K562 (cell line): ENCODE measurements at regions not wholly inside any gene's neighbourhood (a gene's known extent, or its start where the extent isn't known, plus 50 kb on each side); places are given as distances from the start of the nearest gene placed in this dataset.

Experiments
- ATAC-seq: fragments of 200-7000 bp; cut with Tn5 transposase; 3 replicates; pipeline ENCODE4 v1.9.1; 2020; ENCODE audit warnings: moderate library complexity
- BruUV-seq: library from RNA; stranded (reverse); fragments of 400-500 nt; replicated peaks from 2 replicates; lab custom pipeline; 2021; lab: Mats Ljungman, UMichigan
- CTCF ChIA-PET: fragments of 300-600 bp; formaldehyde crosslinking; extraction: SDS; loops from one replicate; lab custom pipeline; 2021; ENCODE audit warnings: low intra/inter-chr PET ratio; lab: Yijun Ruan, JAX
- POLR2A ChIA-PET: fragments of 300-600, 350-650 bp; sonication (Branson Sonifier 250); formaldehyde crosslinking; extraction: SDS; loops from one replicate; lab custom pipeline; 2021; ENCODE audit warnings: antibody characterized with exemption, inconsistent platforms; lab: Yijun Ruan, JAX
- DNase-seq, 4 experiments: peaks; one replicate each; pipeline versions ENCODE4 v3.0.0 to v3.0.0-alpha.2; 2011 to 2018; ENCODE audit warnings: low spot score in 3 of 4, mixed read lengths in 3 of 4; ENCODE audit errors: extremely low read depth in 1 of 4
- FAIRE-seq: peaks from 2 replicates; lab custom pipeline; 2011; peaks lifted over from hg19 to GRCh38; lab: Jason Lieb, UNC
- H2AFZ ChIP-seq: 2 replicates; pipeline ENCODE4 v1.6.0; 2011; ENCODE audit warnings: low read depth, low read length, control low read depth, inconsistent platforms
- H3K27ac ChIP-seq: fragments of 200-600 bp; 3 replicates; pipeline ENCODE4 v1.8.0; 2011; ENCODE audit warnings: low read depth, mild to moderate bottlenecking, control low read depth, inconsistent platforms, low read length, moderate library complexity, mixed read lengths; ENCODE audit errors: extremely low read depth
- H3K27me3 ChIP-seq, 2 experiments: fragments of 300-600 bp in 1 of 2; 2 replicates in 1 of 2; 3 replicates in 1 of 2; pipeline versions ENCODE4 v1.6.0 to v1.8.0; 2011; ENCODE audit warnings: inconsistent platforms in 2 of 2, low read length in 2 of 2, mild to moderate bottlenecking in 1 of 2, mixed read lengths in 1 of 2, moderate library complexity in 1 of 2; ENCODE audit not compliant: control insufficient read depth in 2 of 2, insufficient read depth in 2 of 2
- H3K36me3 ChIP-seq: fragments of 300-600 bp; 3 replicates; pipeline ENCODE4 v1.8.0; 2011; ENCODE audit warnings: mild to moderate bottlenecking, low read length, inconsistent platforms; ENCODE audit not compliant: control insufficient read depth, insufficient read depth
- H3K4me1 ChIP-seq, 2 experiments: fragments of 200-600 bp in 1 of 2; replicated peaks in 1 of 2; 2 replicates in 1 of 2; 3 replicates in 1 of 2; pipeline versions ENCODE4 v1.5.1 to v1.8.0; 2011; ENCODE audit warnings: inconsistent platforms in 2 of 2, low read length in 2 of 2, mild to moderate bottlenecking in 1 of 2, mixed read lengths in 1 of 2, moderate library complexity in 1 of 2; ENCODE audit not compliant: control insufficient read depth in 2 of 2, insufficient read depth in 2 of 2
- H3K4me2 ChIP-seq: 2 replicates; pipeline ENCODE4 v1.6.1; 2011; ENCODE audit warnings: low read length, control low read depth, inconsistent platforms, mixed read lengths; ENCODE audit not compliant: insufficient read depth
- H3K4me3 ChIP-seq: fragments of 200-600 bp; sonication (generic), shearing (Covaris generic); 2 replicates; pipeline ENCODE4 v1.5.1; 2016; ENCODE audit warnings: control low read depth, inconsistent platforms
- H3K79me2 ChIP-seq: fragments of 200-600 bp; 3 replicates; pipeline ENCODE4 v1.8.0; 2011; ENCODE audit warnings: low read length, inconsistent platforms; ENCODE audit not compliant: control insufficient read depth, insufficient read depth
- H3K9ac ChIP-seq, 2 experiments: 2 replicates each; pipeline versions ENCODE4 v1.6.0 to v1.6.1; 2011; ENCODE audit warnings: low read depth in 2 of 2, low read length in 2 of 2, control low read depth in 1 of 2, inconsistent platforms in 1 of 2, mild to moderate bottlenecking in 1 of 2, mixed read lengths in 1 of 2; ENCODE audit not compliant: insufficient read depth in 1 of 2
- H3K9me1 ChIP-seq: one replicate; pipeline ENCODE4 v1.6.0; 2011; ENCODE audit warnings: inconsistent platforms, mild to moderate bottlenecking, low read length, moderate library complexity; ENCODE audit not compliant: control insufficient read depth, insufficient read depth
- H3K9me3 ChIP-seq: replicated peaks from 2 replicates; pipeline ENCODE4 v1.5.1; 2011; ENCODE audit warnings: low read depth, low read length, inconsistent platforms; ENCODE audit not compliant: control insufficient read depth, insufficient read depth
- H4K20me1 ChIP-seq: replicated peaks from 2 replicates; pipeline ENCODE4 v1.6.1; 2011; ENCODE audit warnings: low read length, inconsistent platforms, mixed read lengths; ENCODE audit not compliant: control insufficient read depth, insufficient read depth
- ATF6 ChIP-seq: sonication (generic); formaldehyde crosslinking; IDR thresholded peaks from 2 replicates; pipeline ENCODE4 v1.4.0; 2020; ENCODE audit warnings: mild to moderate bottlenecking, missing genetic modification reagents
- SAFB ChIP-seq: fragments of 200-400 bp; formaldehyde crosslinking; IDR thresholded peaks from 2 replicates; pipeline ENCODE4 v1.6.1; 2017; ENCODE audit warnings: low read depth, low read length, borderline replicate concordance
- TEAD4 ChIP-seq, 2 experiments: sonication (generic) in 1 of 2; formaldehyde crosslinking in 1 of 2; IDR thresholded peaks; 2 replicates each; pipeline versions ENCODE4 v1.6.1 to v1.8.0; 2012 to 2022; ENCODE audit warnings: borderline replicate concordance in 1 of 2, inconsistent platforms in 1 of 2, low read length in 1 of 2, mild to moderate bottlenecking in 1 of 2, missing genetic modification reagents in 1 of 2
- WGBS: fragments of 100-300 bp; shearing (Covaris generic); methylation state at CpG from one replicate; pipeline ENCODE4 v1.1.6; 2016; ENCODE audit warnings: low coverage, mixed read lengths; ENCODE audit not compliant: insufficient coverage; ENCODE audit errors: missing lambda C conversion rate; 5-methylcytosine and 5-hydroxymethylcytosine counted together
- in situ Hi-C: fragments of 300-500 bp; cut with MboI; formaldehyde crosslinking; loops from 4 replicates; pipeline ENCODE4 v1.15.0; 2018; ENCODE audit warnings: inconsistent platforms, mixed read lengths
- intact Hi-C: fragments of 100-400 bp; cut with micrococcal nuclease; formaldehyde crosslinking; loops from 2 replicates; pipeline ENCODE4 v1.14.2; 2022
- TF ChIP-seq, protein P1 (sequence below): fragments of 200-800 bp; sonication (Bioruptor generic); IDR thresholded peaks from 2 replicates; pipeline ENCODE4 v1.6.1; 2017; ENCODE audit warnings: missing genetic modification characterization, missing compliant biosample characterization
- TF ChIP-seq, protein P2 (sequence below): IDR thresholded peaks from 2 replicates; pipeline ENCODE4 v1.6.1; 2014; ENCODE audit warnings: antibody characterized with exemption

DNA sequence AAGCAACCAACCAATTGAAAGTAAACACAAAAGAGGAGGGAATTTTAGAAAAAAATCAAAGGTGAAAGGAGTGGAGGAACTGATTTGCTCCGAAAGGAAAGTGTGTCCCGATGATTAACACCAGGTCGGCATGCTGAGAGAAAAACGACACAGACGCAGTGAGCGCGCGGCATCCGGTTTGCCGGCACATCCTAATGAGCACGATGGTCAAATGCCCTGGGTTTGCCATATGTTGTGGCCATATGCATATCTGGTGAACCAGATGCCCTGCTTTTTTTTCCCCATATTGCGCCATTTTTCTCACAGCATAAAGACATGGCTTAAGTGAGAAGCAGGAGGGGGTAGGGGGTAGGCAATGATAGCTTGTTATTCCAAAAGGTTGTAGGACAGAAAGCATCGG, 626.7 kb downstream of the BCL11A start:
- POLR2A ChIA-PET = no interaction called here

More for the DNA sequence above, 626.7 kb downstream of the BCL11A start:
- no peak for ATAC-seq
- intact Hi-C loops = no loop called here
- no peak overlapping the region for H3K27ac ChIP-seq
- no peaks in the 10 kb centered on the region for H3K79me2 ChIP-seq
- no peaks in the 10 kb centered on the region for H4K20me1 ChIP-seq
- H3K4me1 ChIP-seq = no peaks in the 10 kb centered on the region
- CTCF ChIA-PET = no interaction called here
- BruUV-seq = no TSS peak
- no peak for DNase-seq
- no peaks in the 10 kb centered on the region for H3K9me1 ChIP-seq
- no peak overlapping the region for H3K4me2 ChIP-seq
- H3K4me3 ChIP-seq = no peak overlapping the region
- no peaks in the 10 kb centered on the region for H3K9me3 ChIP-seq
- 1% methylated on average over 13 of the region's 13 CpGs for WGBS
- no peak overlapping the region for H2AFZ ChIP-seq
- no peak for FAIRE-seq
- in situ Hi-C loops = no loop called here
- TF ChIP-seq, protein P1, sequence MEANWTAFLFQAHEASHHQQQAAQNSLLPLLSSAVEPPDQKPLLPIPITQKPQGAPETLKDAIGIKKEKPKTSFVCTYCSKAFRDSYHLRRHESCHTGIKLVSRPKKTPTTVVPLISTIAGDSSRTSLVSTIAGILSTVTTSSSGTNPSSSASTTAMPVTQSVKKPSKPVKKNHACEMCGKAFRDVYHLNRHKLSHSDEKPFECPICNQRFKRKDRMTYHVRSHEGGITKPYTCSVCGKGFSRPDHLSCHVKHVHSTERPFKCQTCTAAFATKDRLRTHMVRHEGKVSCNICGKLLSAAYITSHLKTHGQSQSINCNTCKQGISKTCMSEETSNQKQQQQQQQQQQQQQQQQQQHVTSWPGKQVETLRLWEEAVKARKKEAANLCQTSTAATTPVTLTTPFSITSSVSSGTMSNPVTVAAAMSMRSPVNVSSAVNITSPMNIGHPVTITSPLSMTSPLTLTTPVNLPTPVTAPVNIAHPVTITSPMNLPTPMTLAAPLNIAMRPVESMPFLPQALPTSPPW (CRISPR knock-in tag) = no peak
- no peak for TF ChIP-seq SAFB
- TF ChIP-seq ATF6 (CRISPR knock-in tag) = no peak
- TF ChIP-seq TEAD4 (IDR thresholded peaks at IDR 0.05; ENCODE audit: low read length) = no peak
- TF ChIP-seq TEAD4 (CRISPR knock-in tag; IDR thresholded peaks at IDR 0.05; ENCODE audit: borderline replicate concordance) = no peak
- TF ChIP-seq, protein P2, sequence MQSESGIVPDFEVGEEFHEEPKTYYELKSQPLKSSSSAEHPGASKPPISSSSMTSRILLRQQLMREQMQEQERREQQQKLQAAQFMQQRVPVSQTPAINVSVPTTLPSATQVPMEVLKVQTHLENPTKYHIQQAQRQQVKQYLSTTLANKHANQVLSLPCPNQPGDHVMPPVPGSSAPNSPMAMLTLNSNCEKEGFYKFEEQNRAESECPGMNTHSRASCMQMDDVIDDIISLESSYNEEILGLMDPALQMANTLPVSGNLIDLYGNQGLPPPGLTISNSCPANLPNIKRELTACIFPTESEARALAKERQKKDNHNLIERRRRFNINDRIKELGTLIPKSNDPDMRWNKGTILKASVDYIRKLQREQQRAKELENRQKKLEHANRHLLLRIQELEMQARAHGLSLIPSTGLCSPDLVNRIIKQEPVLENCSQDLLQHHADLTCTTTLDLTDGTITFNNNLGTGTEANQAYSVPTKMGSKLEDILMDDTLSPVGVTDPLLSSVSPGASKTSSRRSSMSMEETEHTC = no peak
- no peak overlapping the region for H3K9ac ChIP-seq
- H3K27me3 ChIP-seq = no peaks in the 10 kb centered on the region
- no peaks in the 10 kb centered on the region for H3K36me3 ChIP-seq
